ENCODE measurements at regions not wholly inside any gene's neighbourhood (a gene's known extent, or its start where the extent isn't known, plus 50 kb on each side); places are given as distances from the start of the nearest gene placed in this dataset.
A peak's percentile ranks its signal among the peaks of the same experiment; 100 is the strongest.
"Not testable (repeated sequence)": the region's sequence is repeated elsewhere in the genome, so short reads cannot be mapped to it uniquely, and the experiment has no call there.

- H3K4me3 ChIP-seq (replicated peaks in 1 of 2; ENCODE audit: low read depth in 2 of 2, low read length in 2 of 2), result no peak overlapping the region
- DNase-seq (ENCODE audit: low read depth in 2 of 2), result peak; percentile 1 to 74
- TF ChIP-seq CTCF (IDR thresholded peaks at IDR 0.05; ENCODE audit: low read depth, low read length), result no peak
Observed at GRCh38 chrX:65871671-65872311, 168.1 kb downstream of the VSIG4 start.

GRCh38 chrX:65870544-65870943 is 169.3 kb downstream of the VSIG4 start:
- DNase-seq (ENCODE audit: low read depth in 2 of 2); H3K4me3 ChIP-seq (replicated peaks in 1 of 2; ENCODE audit: low read depth in 2 of 2, low read length in 2 of 2): not testable (repeated sequence)

- no peak overlapping the region for H3K4me3 ChIP-seq (replicated peaks in 1 of 2; ENCODE audit: low read depth in 2 of 2, low read length in 2 of 2)
- no peak for TF ChIP-seq CTCF (IDR thresholded peaks at IDR 0.05; ENCODE audit: low read depth, low read length)
- no peak for DNase-seq (ENCODE audit: low read depth in 2 of 2)
Observed at GRCh38 chrX:65866773-65867172, 173.1 kb downstream of the VSIG4 start.

DNA sequence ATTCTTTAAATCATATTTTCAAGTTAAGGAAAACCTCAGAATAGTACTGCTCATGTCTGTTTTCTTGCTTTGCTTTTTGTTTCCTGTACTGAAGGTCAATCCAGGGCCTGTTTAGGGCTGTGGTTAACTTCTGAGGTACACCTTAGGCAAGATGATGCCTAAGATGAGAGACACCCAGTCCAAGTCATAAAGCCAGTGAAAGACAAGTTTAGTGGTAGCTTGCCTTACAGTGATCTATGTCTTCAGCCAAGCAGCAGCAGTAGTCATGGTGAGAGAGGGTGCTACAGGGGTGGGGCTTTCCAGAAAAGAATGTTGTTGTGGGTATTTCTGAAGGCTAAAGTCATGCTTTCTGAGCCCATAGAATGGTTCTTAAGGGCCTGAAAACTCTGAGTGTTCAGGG is 173.7 kb downstream of the VSIG4 start:
- no peak overlapping the region for H3K4me3 ChIP-seq (replicated peaks in 1 of 2; ENCODE audit: low read depth in 2 of 2, low read length in 2 of 2)
- DNase-seq (ENCODE audit: low read depth in 2 of 2), result no peak
- TF ChIP-seq CTCF (IDR thresholded peaks at IDR 0.05; ENCODE audit: low read depth, low read length), result no peak

DNA sequence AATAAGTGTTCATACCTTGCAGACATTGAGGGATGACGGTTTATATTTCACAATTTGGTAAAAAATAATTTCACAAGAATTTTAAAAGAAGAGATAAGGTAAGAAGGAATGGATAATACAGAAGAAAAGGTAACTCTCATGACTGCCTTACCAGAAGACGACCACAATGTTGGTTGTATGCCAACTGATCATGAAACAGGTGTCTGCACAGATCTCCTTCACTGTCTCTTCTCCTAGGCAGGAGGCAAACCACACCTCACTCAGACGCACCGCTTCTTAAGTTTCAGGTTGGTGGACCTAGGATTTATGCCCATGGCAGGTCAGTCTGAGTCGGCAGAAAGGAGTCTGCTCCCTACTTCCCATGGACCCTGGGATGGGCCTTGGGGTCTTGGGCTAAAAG is 177.2 kb downstream of the VSIG4 start:
- no peak for DNase-seq (ENCODE audit: low read depth in 2 of 2)
- no peak overlapping the region for H3K4me3 ChIP-seq (replicated peaks in 1 of 2; ENCODE audit: low read depth in 2 of 2, low read length in 2 of 2)
- TF ChIP-seq CTCF (IDR thresholded peaks at IDR 0.05; ENCODE audit: low read depth, low read length), result no peak

GRCh38 chrX:65859299-65859698 is 180.6 kb downstream of the VSIG4 start:
- H3K4me3 ChIP-seq (replicated peaks in 1 of 2; ENCODE audit: low read depth in 2 of 2, low read length in 2 of 2), result no peak overlapping the region
- no peak for TF ChIP-seq CTCF (IDR thresholded peaks at IDR 0.05; ENCODE audit: low read depth, low read length)
- DNase-seq (ENCODE audit: low read depth in 2 of 2), result no peak

GRCh38 chrX:65854437-65854836 is 185.4 kb downstream of the VSIG4 start:
- DNase-seq (ENCODE audit: low read depth in 2 of 2), result not testable (repeated sequence)

GRCh38 chrX:65851306-65851705 is 183.9 kb downstream of the MSN start:
- not testable (repeated sequence) for H3K4me3 ChIP-seq (replicated peaks in 1 of 2; ENCODE audit: low read depth in 2 of 2, low read length in 2 of 2); DNase-seq (ENCODE audit: low read depth in 2 of 2)

More at GRCh38 chrX:65854437-65854836, 185.4 kb downstream of the VSIG4 start:
- H3K4me3 ChIP-seq (replicated peaks in 1 of 2; ENCODE audit: low read depth in 2 of 2, low read length in 2 of 2), result not testable (repeated sequence)

DNA sequence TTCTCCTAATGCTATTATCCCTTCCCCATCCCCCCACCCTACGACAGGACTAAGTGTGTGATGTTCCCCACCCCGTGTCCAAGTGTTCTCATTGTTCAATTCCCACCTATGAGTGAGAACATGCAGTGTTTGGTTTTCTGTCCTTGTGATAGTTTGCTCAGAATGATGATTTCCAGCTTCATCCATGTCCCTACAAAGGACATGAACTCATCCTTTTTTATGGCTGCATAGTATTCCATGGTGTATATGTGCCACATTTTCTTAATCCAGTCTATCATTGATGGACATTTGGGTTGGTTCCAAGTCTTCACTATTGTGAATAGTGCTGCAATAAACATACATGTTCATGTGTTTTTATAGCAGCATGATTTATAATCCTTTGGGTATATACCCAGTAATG is 183.4 kb downstream of the MSN start:
- not testable (repeated sequence) for H3K4me3 ChIP-seq (replicated peaks in 1 of 2; ENCODE audit: low read depth in 2 of 2, low read length in 2 of 2); DNase-seq (ENCODE audit: low read depth in 2 of 2)

All from cardiac fibroblast (primary cell).